SK-N-MC (cell line): ENCODE measurements at regions not wholly inside any gene's neighbourhood (a gene's known extent, or its start where the extent isn't known, plus 50 kb on each side); places are given as distances from the start of the nearest gene placed in this dataset.

Experiments used
- DNase-seq: peaks from one replicate; pipeline ENCODE4 v3.0.0-alpha.2; 2011; ENCODE audit warnings: low read depth, low spot score
- H3K27ac ChIP-seq: fragments of 200-600 bp; sonication (generic); 2 replicates; pipeline ENCODE4 v1.5.1; 2016; ENCODE audit warnings: mixed run types
- H3K36me3 ChIP-seq: fragments of 200-600 bp; sonication (generic); 2 replicates; pipeline ENCODE4 v1.6.1; 2017; ENCODE audit warnings: antibody characterized with exemption, low read length, mixed read lengths; ENCODE audit not compliant: insufficient read depth
- H3K4me3 ChIP-seq: fragments of 200-600 bp; sonication (generic); 2 replicates; pipeline ENCODE4 v1.5.1; 2016
- H3K9ac ChIP-seq: fragments of 200-600 bp; sonication (generic); 2 replicates; pipeline ENCODE4 v1.8.0; 2017; ENCODE audit warnings: mixed run types, mixed read lengths; ENCODE audit not compliant: insufficient read length
- H3K9me3 ChIP-seq: fragments of 200-600 bp; sonication (generic); 2 replicates; pipeline ENCODE4 v1.6.1; 2017; ENCODE audit warnings: low read depth, mild to moderate bottlenecking, antibody characterized with exemption, low read length, moderate library complexity, mixed read lengths
- EZH2 ChIP-seq: fragments of 200-600 bp; sonication (generic); IDR thresholded peaks from one replicate; pipeline ENCODE4 v1.6.1; 2017; ENCODE audit warnings: antibody characterized with exemption
- FOXP2 ChIP-seq: optimal IDR thresholded peaks from 2 replicates; pipeline ENCODE3; 2011; ENCODE audit warnings: mild to moderate bottlenecking, moderate library complexity; ENCODE audit not compliant: insufficient read depth; ENCODE audit errors: extremely low read length, control extremely low read depth
- POLR2AphosphoS5 ChIP-seq: IDR thresholded peaks from 2 replicates; pipeline ENCODE4 v1.6.1; 2012; ENCODE audit warnings: mild to moderate bottlenecking, low read depth, low read length, borderline replicate concordance

DNA sequence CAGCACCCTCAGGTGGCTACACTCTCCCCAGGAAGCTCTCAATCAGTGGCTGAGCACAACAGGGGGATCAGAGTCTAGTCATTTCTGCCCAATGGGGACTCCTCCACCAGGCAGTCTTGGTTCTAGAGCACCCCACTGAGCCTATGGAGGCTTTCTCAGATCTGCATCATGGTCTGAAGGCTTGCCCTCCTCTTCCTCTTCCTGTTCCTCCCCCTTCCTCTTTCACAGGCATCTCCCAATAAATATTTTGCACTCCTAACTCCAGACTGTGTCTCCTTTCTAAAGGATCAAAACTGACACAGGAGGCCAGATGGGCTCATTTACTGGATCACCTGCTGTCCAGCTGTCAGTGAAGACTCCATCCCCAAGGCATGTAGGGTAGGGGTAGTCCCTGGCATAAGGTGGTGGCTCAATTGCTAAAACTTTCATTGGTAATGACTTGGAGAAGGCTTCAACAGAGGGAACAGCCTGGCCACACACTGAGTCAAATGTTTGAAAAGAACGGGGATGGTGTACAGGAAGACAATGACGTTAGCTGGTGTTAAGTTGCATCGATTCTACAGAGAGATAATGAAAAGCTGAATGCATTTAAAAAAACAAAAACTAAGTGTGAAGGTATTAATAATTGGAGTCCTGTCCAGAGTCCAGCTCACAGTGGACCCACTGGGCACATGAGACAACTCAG lies 84.2 kb upstream of the SLC2A1 start:
- Histone ChIP-seq H3K27ac (no peak overlapping the region), H3K36me3 (no peaks in the 10 kb centered on the region), H3K9ac (no peak overlapping the region), H3K4me3 (no peak overlapping the region), H3K9me3 (no peaks in the 10 kb centered on the region)
- DNase-seq, result no peak
- no peak for TF ChIP-seq FOXP2
- TF ChIP-seq POLR2AphosphoS5, result no peak
- no peak for TF ChIP-seq EZH2

DNA sequence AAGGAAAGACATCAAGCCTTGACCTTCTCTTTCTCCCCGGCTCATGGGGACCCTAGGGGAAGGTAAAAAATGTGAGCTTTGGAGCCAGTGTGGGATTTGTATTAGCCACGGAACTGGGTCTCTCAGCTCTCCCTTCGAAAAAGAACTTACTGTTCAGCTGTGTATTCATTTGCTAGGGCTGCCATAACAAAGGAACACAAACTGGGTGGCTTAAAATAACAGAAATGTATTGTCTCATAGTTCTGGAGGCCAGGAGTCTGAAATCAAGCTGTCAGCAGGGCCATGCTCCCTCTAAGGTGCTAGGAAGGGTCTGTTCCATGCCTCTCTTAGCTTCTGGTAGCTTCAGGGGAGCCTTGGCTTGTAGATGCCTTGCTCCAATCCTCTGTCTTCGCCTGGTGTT lies 83.5 kb upstream of the SLC2A1 start:
- DNase-seq, result no peak
- TF ChIP-seq POLR2AphosphoS5 (no peak), FOXP2 (no peak), EZH2 (no peak)
- Histone ChIP-seq H3K9ac (no peak overlapping the region), H3K4me3 (no peak overlapping the region), H3K36me3 (no peaks in the 10 kb centered on the region), H3K9me3 (no peaks in the 10 kb centered on the region), H3K27ac (no peak overlapping the region)

DNA sequence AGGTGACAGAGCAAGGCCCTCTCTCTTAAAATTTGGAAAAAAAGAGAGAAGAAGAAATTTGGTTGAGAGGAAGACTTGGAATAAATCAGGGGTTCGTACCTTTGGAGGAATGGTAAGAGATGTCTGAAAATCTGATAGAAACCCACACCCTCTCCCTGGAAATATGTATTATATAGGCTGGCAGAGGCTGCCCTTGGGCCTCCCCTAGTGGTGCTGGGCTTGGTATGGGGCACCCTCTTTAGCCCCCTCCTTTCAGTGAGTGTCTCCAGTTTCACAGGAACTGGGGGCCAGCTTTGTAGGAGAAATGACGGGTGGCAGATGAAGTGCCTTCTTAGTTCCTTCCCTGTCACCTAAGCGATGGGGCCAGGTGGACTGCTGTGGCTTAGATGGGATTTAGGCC lies 82.9 kb upstream of the SLC2A1 start:
- Histone ChIP-seq H3K9me3 (no peaks in the 10 kb centered on the region), H3K36me3 (no peaks in the 10 kb centered on the region), H3K4me3 (no peak overlapping the region), H3K27ac (no peak overlapping the region), H3K9ac (no peak overlapping the region)
- no peak for TF ChIP-seq FOXP2
- no peak for TF ChIP-seq EZH2
- TF ChIP-seq POLR2AphosphoS5, result no peak
- no peak for DNase-seq

DNA sequence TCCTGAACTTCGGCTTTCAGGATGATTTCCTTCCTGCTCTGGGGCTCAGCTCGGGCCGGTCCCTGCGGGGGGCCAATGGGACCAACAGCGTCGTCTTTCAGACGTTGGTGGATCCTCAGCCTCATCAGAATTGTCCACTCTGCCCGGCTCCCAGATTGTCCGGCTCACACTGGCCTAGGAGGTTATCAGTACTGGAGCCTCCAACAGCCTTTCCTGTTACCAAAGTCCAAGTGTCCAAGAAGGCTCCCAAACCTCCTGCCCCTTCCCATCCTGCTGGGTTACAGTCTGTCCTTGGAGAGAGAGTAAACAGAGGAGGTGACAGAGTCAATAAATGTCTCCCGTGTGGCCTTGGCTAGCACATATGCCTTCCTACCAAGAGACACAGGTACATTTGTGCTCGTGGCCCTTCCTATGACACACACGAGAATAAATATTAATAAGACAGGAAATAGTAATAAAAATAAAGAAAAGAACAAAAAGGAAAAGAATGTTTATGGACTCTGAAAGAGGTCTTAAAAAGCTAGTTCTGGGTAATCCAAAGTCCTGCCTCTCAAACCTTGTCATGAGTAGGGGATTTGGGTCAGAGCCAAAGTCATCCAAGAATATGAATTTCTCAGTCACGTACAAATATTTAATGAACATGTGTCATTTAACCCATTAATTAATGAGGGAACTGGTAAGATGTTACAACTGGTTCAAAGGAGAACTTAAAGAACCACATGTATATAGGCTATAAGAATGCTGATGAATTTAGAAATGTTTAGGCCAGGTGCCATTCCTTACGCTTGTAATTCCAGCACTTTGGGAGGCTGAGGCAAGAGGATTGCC lies 80.8 kb upstream of the SLC2A1 start:
- H3K4me3 ChIP-seq, result no peak overlapping the region
- no peaks in the 10 kb centered on the region for H3K9me3 ChIP-seq
- no peak overlapping the region for H3K9ac ChIP-seq
- no peak for TF ChIP-seq POLR2AphosphoS5
- TF ChIP-seq FOXP2, result no peak
- no peak for TF ChIP-seq EZH2
- no peak overlapping the region for H3K27ac ChIP-seq
- DNase-seq, result no peak
- H3K36me3 ChIP-seq, result no peaks in the 10 kb centered on the region

DNA sequence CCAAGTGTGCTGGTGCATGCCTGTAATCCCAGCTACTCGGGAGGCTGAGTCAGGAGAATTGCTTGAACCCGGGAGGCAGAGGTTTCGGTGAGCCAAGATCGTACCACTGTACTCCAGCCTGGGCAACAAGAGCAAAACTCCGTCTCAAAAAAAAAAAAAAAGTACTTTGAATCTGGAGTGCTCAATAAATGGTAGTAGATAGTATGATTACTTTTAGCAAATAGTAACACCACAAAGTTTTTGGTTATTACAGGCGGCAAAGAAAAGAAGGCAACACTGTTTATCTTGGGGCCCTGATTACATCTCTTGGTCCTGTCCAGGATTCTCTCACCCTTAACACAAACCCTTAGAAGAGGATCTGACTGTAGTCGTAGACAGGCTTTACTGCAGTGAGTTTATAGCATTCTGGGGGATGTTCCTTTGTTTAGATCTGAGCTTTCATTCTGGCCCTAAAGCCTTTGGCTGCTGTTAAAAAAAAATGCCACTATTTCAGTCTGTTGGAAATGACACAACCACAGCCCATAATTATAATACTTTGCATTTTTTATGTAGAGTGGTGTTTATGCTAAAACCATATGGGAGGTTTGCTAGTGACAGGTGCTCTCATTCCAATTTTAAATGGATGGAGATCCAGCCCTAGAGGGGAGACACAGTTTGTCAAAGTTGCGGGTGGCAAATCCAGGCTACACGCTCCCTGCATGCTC lies 79.7 kb upstream of the SLC2A1 start:
- no peaks in the 10 kb centered on the region for H3K36me3 ChIP-seq
- DNase-seq, result no peak
- TF ChIP-seq EZH2, result no peak
- no peak for TF ChIP-seq POLR2AphosphoS5
- TF ChIP-seq FOXP2, result no peak

DNA sequence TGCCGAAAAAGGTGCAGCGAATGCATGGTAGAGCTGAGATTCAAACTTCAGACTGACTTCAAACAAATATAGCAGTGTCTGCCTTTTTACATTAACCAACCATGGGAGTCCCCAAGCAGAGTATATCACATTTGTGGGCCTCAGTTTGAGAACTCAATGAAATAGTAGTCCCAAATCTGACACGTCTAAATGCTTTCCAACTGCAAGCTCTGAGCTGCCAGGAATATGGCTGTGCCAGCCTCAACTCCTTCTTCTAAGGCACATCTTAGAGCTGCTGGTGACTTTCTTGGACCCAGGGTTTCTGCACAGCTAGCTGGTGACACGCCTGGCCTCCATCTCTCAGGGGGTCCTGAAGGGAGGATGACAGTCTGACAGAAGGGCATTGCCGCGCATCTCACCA lies 78.8 kb upstream of the SLC2A1 start:
- no peak overlapping the region for H3K9ac ChIP-seq
- H3K27ac ChIP-seq, result no peak overlapping the region
- no peaks in the 10 kb centered on the region for H3K36me3 ChIP-seq
- no peak for DNase-seq
- no peaks in the 10 kb centered on the region for H3K9me3 ChIP-seq
- no peak for TF ChIP-seq FOXP2
- no peak for TF ChIP-seq POLR2AphosphoS5
- no peak for TF ChIP-seq EZH2
- no peak overlapping the region for H3K4me3 ChIP-seq

More for the DNA sequence above, 79.7 kb upstream of the SLC2A1 start:
- H3K9me3 ChIP-seq, result no peaks in the 10 kb centered on the region
- no peak overlapping the region for H3K27ac ChIP-seq
- no peak overlapping the region for H3K9ac ChIP-seq
- H3K4me3 ChIP-seq, result no peak overlapping the region

DNA sequence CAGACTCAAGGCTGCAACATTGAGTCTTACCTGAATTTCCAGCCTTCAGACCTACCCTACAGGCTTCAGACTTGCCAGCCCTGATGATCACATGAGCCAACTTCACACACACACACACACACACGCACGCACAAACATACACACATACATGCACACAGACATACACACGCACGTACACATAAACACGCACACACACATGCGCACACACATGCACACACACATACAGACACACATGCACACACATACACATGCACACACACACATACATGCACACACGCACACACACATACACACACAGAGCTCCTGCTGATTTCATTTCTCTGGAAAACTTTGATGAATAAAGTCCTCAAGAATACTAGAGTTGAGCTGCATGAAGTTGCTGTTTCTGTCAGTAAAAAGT lies 78.3 kb upstream of the SLC2A1 start:
- TF ChIP-seq POLR2AphosphoS5 (no peak), EZH2 (no peak)
- H3K9me3 ChIP-seq, result no peaks in the 10 kb centered on the region
- no peak for DNase-seq
- H3K4me3 ChIP-seq, result no peak overlapping the region
- H3K27ac ChIP-seq, result no peak overlapping the region
- no peak overlapping the region for H3K9ac ChIP-seq
- no peaks in the 10 kb centered on the region for H3K36me3 ChIP-seq

DNA sequence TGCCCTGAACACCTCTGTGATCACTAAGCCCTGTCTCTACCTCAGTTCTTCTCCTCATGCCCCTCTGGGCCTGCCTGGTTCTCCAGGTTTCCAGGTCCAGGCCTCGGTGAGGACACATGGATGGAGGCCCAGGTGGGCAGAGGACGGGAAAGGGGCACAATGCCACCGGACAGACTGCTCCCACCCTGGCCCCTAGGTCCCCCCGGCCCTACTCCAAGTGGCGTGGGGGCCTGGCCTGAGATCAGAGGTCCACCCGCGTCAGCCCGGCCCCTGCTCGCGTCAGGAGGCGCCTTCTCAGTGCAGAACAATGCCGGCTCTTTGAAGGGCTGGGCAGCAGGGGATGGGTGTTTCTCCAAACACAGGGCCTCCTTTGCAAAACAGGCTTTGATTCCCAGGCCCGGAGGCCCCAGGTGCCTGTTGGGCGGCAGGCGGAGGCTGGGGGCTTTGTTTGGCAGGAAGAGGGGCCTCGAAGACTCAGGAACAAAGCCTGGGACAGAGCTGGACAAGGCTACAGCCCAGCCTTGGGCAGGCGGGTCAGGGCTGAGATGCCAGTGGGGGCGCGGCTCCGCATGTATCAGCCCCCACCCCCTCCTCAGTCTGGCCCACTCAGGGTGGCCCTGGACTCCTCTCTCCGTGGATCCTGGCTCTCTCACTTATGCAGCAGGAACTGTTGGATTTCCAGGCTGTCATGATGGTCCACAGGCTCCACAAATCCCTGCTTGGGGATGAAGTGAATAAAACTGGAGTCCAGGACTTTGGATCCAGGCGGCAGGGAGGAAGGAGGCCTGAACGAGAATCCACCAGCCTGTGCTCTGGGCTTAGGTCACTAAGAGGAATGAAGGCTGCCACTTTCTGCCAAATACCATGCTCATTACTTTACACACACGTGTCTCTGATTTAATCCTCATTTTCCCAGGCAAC lies 77.4 kb upstream of the SLC2A1 start:
- H3K9ac ChIP-seq, result no peak overlapping the region

More for the DNA sequence above, 77.4 kb upstream of the SLC2A1 start:
- H3K4me3 ChIP-seq, result no peak overlapping the region
- no peak for DNase-seq
- H3K36me3 ChIP-seq, result no peaks in the 10 kb centered on the region
- TF ChIP-seq FOXP2 (no peak), EZH2 (no peak), POLR2AphosphoS5 (no peak)
- no peaks in the 10 kb centered on the region for H3K9me3 ChIP-seq
- H3K27ac ChIP-seq, result no peak overlapping the region
